Left ventricle myocardium inferior (tissue), 1 donor: ENCODE measurements at regions not wholly inside any gene's neighbourhood (a gene's known extent, or its start where the extent isn't known, plus 50 kb on each side); places are given as distances from the start of the nearest gene placed in this dataset.

ENCODE experiments used
- DNase-seq: peaks from one replicate; pipeline ENCODE4 v3.0.0-alpha.2; 2020
- H3K27ac ChIP-seq: fragments of 200-600 bp; replicated peaks from 2 replicates; pipeline ENCODE4 v1.8.0; 2021
- H3K27me3 ChIP-seq: fragments of 200-600 bp; 2 replicates; pipeline ENCODE4 v1.8.0; 2021; ENCODE audit warnings: low read depth
- H3K36me3 ChIP-seq: fragments of 200-600 bp; 2 replicates; pipeline ENCODE4 v1.8.0; 2021
- H3K4me1 ChIP-seq: fragments of 200-600 bp; 2 replicates; pipeline ENCODE4 v1.8.0; 2021
- H3K4me3 ChIP-seq: fragments of 200-600 bp; 2 replicates; pipeline ENCODE4 v1.8.0; 2021; ENCODE audit warnings: mild to moderate bottlenecking, moderate library complexity
- H3K9me3 ChIP-seq: fragments of 200-600 bp; replicated peaks from 2 replicates; pipeline ENCODE4 v1.8.0; 2021
- CTCF ChIP-seq: fragments of 200-600 bp; IDR thresholded peaks from 2 replicates; pipeline ENCODE4 v1.8.0; 2021; ENCODE audit warnings: antibody characterized with exemption, mild to moderate bottlenecking, borderline replicate concordance
- intact Hi-C: fragments of 100-400 bp; cut with micrococcal nuclease; formaldehyde crosslinking; loops from one replicate; pipeline ENCODE4 v1.11.0; 2022
- donor health status: DM: no; HTN: yes; CAD: no; lungs with severe emphysema.

GRCh38 chr2:189267925-189268579 lies 88.5 kb upstream of the COL5A2 start:
- Histone ChIP-seq H3K36me3 (no peaks in the 10 kb centered on the region), H3K4me3 (no peak overlapping the region), H3K4me1 (no peaks in the 10 kb centered on the region), H3K9me3 (peaks cover 11% of the 10 kb centered on the region), H3K27me3 (no peaks in the 10 kb centered on the region), H3K27ac (no peak overlapping the region)
- DNase-seq: no peak
- TF ChIP-seq CTCF: no peak
- intact Hi-C loops: no loop called here

- Histone ChIP-seq H3K9me3 (peaks cover 11% of the 10 kb centered on the region), H3K4me1 (no peaks in the 10 kb centered on the region), H3K27ac (no peak overlapping the region), H3K4me3 (no peak overlapping the region), H3K36me3 (no peaks in the 10 kb centered on the region), H3K27me3 (no peaks in the 10 kb centered on the region)
- intact Hi-C loops: no loop called here
- no peak for TF ChIP-seq CTCF
- no peak for DNase-seq
These were observed 89.2 kb upstream of the COL5A2 start for GRCh38 chr2:189268763-189269162.

GRCh38 chr2:189273734-189274133 lies 94.2 kb upstream of the COL5A2 start:
- H3K4me1 ChIP-seq: no peaks in the 10 kb centered on the region
- no peaks in the 10 kb centered on the region for H3K9me3 ChIP-seq
- H3K27ac ChIP-seq: no peak overlapping the region
- intact Hi-C loops: no loop called here
- no peaks in the 10 kb centered on the region for H3K27me3 ChIP-seq
- H3K4me3 ChIP-seq: no peak overlapping the region
- no peak for DNase-seq
- no peak for TF ChIP-seq CTCF
- no peaks in the 10 kb centered on the region for H3K36me3 ChIP-seq

- H3K27me3 ChIP-seq: no peaks in the 10 kb centered on the region
- H3K27ac ChIP-seq: no peak overlapping the region
- H3K36me3 ChIP-seq: no peaks in the 10 kb centered on the region
- no peaks in the 10 kb centered on the region for H3K9me3 ChIP-seq
- no peak for DNase-seq
- no peak overlapping the region for H3K4me3 ChIP-seq
- intact Hi-C loops: no loop called here
- no peak for TF ChIP-seq CTCF
- no peaks in the 10 kb centered on the region for H3K4me1 ChIP-seq
These were observed 94.8 kb upstream of the COL5A2 start for GRCh38 chr2:189274361-189274760.

DNA sequence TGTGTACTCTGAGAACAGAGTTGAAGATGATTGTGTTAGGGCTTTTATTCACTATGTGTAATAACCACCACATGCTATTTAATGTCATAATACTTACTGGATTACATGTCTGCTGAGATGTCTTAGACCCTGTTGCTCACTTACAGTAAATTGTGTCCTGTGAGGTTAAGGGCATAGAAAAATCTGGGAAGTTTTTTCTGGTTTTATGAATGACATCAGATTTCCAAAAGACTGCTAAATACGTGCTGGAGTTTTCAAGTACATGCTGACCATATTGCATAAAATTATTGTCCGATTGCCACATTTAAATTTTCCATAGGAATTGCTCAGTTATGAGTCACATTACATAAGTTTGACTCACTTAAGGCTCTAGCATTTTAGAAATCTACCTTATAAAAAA lies 96.7 kb upstream of the COL5A2 start:
- Histone ChIP-seq H3K36me3 (no peaks in the 10 kb centered on the region), H3K27ac (no peak overlapping the region), H3K9me3 (peaks cover 5% of the 10 kb centered on the region), H3K4me1 (no peaks in the 10 kb centered on the region), H3K4me3 (no peak overlapping the region), H3K27me3 (no peaks in the 10 kb centered on the region)
- TF ChIP-seq CTCF: no peak
- intact Hi-C loops: no loop called here
- no peak for DNase-seq
